ENCODE measurements at regions not wholly inside any gene's neighbourhood (a gene's known extent, or its start where the extent isn't known, plus 50 kb on each side); places are given as distances from the start of the nearest gene placed in this dataset.

GRCh38 chr3:152056481-152056880 is 183.0 kb downstream of the SUCNR1 start:
- H3K9me3 Mint-ChIP-seq (ENCODE audit: low read depth, unreplicated experiment): no peaks in the 10 kb centered on the region
- TF ChIP-seq CTCF (IDR thresholded peaks at IDR 0.05; ENCODE audit: unreplicated experiment): no peak
- no TSS peak for BruUV-seq (replicated peaks)
- no peaks in the 10 kb centered on the region for H3K36me3 Mint-ChIP-seq (ENCODE audit: insufficient read depth, unreplicated experiment)
- no peak overlapping the region for H3K27ac Mint-ChIP-seq (ENCODE audit: unreplicated experiment)
- no peaks in the 10 kb centered on the region for H3K27me3 Mint-ChIP-seq (ENCODE audit: unreplicated experiment)
- H3K4me3 Mint-ChIP-seq (ENCODE audit: low read depth, unreplicated experiment): no peak overlapping the region
- CTCF ChIA-PET: interaction anchor here (0.6 to 1.9 kb wide), 3 partner anchors 11 to 388 kb away, joined by 5 read pairs; no protein-coding TSS in a partner anchor
- no peak for DNase-seq
- peaks cover 10% of the 10 kb centered on the region for H3K4me1 Mint-ChIP-seq (ENCODE audit: low read depth, unreplicated experiment)
- intact Hi-C loops (cut with micrococcal nuclease; ENCODE audit: unreplicated experiment): no loop called here

GRCh38 chr3:152056987-152057386 is 183.5 kb downstream of the SUCNR1 start:
- CTCF ChIA-PET: no interaction called here
- no TSS peak for BruUV-seq (replicated peaks)
- Mint-ChIP-seq H3K36me3 (ENCODE audit: insufficient read depth, unreplicated experiment) (no peaks in the 10 kb centered on the region), H3K9me3 (ENCODE audit: low read depth, unreplicated experiment) (no peaks in the 10 kb centered on the region), H3K27me3 (ENCODE audit: unreplicated experiment) (no peaks in the 10 kb centered on the region), H3K27ac (ENCODE audit: unreplicated experiment) (no peak overlapping the region), H3K4me1 (ENCODE audit: low read depth, unreplicated experiment) (peaks cover 10% of the 10 kb centered on the region), H3K4me3 (ENCODE audit: low read depth, unreplicated experiment) (no peak overlapping the region)
- intact Hi-C loops (cut with micrococcal nuclease; ENCODE audit: unreplicated experiment): no loop called here
- DNase-seq: no peak
- TF ChIP-seq CTCF (IDR thresholded peaks at IDR 0.05; ENCODE audit: unreplicated experiment): no peak

GRCh38 chr3:152058856-152059255 is 185.4 kb downstream of the SUCNR1 start:
- BruUV-seq (replicated peaks): no TSS peak
- TF ChIP-seq CTCF (IDR thresholded peaks at IDR 0.05; ENCODE audit: unreplicated experiment): no peak
- Mint-ChIP-seq H3K36me3 (ENCODE audit: insufficient read depth, unreplicated experiment) (no peaks in the 10 kb centered on the region), H3K4me1 (ENCODE audit: low read depth, unreplicated experiment) (peaks cover 10% of the 10 kb centered on the region), H3K4me3 (ENCODE audit: low read depth, unreplicated experiment) (no peak overlapping the region), H3K27ac (ENCODE audit: unreplicated experiment) (no peak overlapping the region), H3K9me3 (ENCODE audit: low read depth, unreplicated experiment) (no peaks in the 10 kb centered on the region), H3K27me3 (ENCODE audit: unreplicated experiment) (no peaks in the 10 kb centered on the region)
- no peak for DNase-seq
- intact Hi-C loops (cut with micrococcal nuclease; ENCODE audit: unreplicated experiment): no loop called here
- CTCF ChIA-PET: no interaction called here

- no peaks in the 10 kb centered on the region for H3K9me3 Mint-ChIP-seq (ENCODE audit: low read depth, unreplicated experiment)
- H3K27me3 Mint-ChIP-seq (ENCODE audit: unreplicated experiment): no peaks in the 10 kb centered on the region
- no TSS peak for BruUV-seq (replicated peaks)
- no peak overlapping the region for H3K27ac Mint-ChIP-seq (ENCODE audit: unreplicated experiment)
- no peaks in the 10 kb centered on the region for H3K36me3 Mint-ChIP-seq (ENCODE audit: insufficient read depth, unreplicated experiment)
- DNase-seq: no peak
- no peak overlapping the region for H3K4me3 Mint-ChIP-seq (ENCODE audit: low read depth, unreplicated experiment)
- intact Hi-C loops (cut with micrococcal nuclease; ENCODE audit: unreplicated experiment): no loop called here
- H3K4me1 Mint-ChIP-seq (ENCODE audit: low read depth, unreplicated experiment): peaks cover 10% of the 10 kb centered on the region
- no peak for TF ChIP-seq CTCF (IDR thresholded peaks at IDR 0.05; ENCODE audit: unreplicated experiment)
- CTCF ChIA-PET: no interaction called here
Measured at GRCh38 chr3:152060701-152061100, 187.3 kb downstream of the SUCNR1 start.
